GM13976 (cell line): ENCODE measurements at regions not wholly inside any gene's neighbourhood (a gene's known extent, or its start where the extent isn't known, plus 50 kb on each side); places are given as distances from the start of the nearest gene placed in this dataset.

Source experiments
- DNase-seq: peaks from one replicate; pipeline ENCODE4 v3.0.0; 2012; ENCODE audit warnings: low spot score
- CTCF ChIP-seq: IDR thresholded peaks from 2 replicates; pipeline ENCODE4 v1.5.1; 2012; ENCODE audit warnings: borderline replicate concordance, mild to moderate bottlenecking; ENCODE audit not compliant: insufficient read depth; ENCODE audit errors: extremely low read depth, missing control alignments, control extremely low read depth
- in situ Hi-C: fragments of 300-500 bp; cut with MboI; formaldehyde crosslinking; loops from one replicate; pipeline ENCODE4 v1.12.0; 2022; ENCODE audit warnings: low sequenced_read_pairs, mixed read lengths, inconsistent platforms; ENCODE audit not compliant: unreplicated experiment

GRCh38 chr3:10676905-10677304 lies 139.1 kb upstream of the SLC6A11 start:
- no peak for DNase-seq
- in situ Hi-C loops, result no loop called here
- no peak for TF ChIP-seq CTCF

GRCh38 chr3:10678796-10679376 lies 137.1 kb upstream of the SLC6A11 start:
- in situ Hi-C loops, result no loop called here
- DNase-seq, result no peak
- TF ChIP-seq CTCF, result no peak

GRCh38 chr3:10680796-10681195 lies 135.2 kb upstream of the SLC6A11 start:
- in situ Hi-C loops, result no loop called here
- TF ChIP-seq CTCF, result no peak
- DNase-seq, result no peak

GRCh38 chr3:10682692-10683091 lies 133.3 kb upstream of the SLC6A11 start:
- in situ Hi-C loops, result no loop called here
- TF ChIP-seq CTCF, result no peak
- DNase-seq, result no peak

GRCh38 chr3:10683106-10683505 lies 132.9 kb upstream of the SLC6A11 start:
- no peak for TF ChIP-seq CTCF
- in situ Hi-C loops, result no loop called here
- no peak for DNase-seq

- no peak for DNase-seq
- in situ Hi-C loops, result no loop called here
- TF ChIP-seq CTCF, result no peak
Measured at GRCh38 chr3:10688126-10688525, 127.9 kb upstream of the SLC6A11 start.

- DNase-seq, result no peak
- TF ChIP-seq CTCF, result no peak
- in situ Hi-C loops, result no loop called here
Measured at GRCh38 chr3:10688548-10689172, 127.4 kb upstream of the SLC6A11 start.
